HEK293 (cell line): ENCODE measurements at regions not wholly inside any gene's neighbourhood (a gene's known extent, or its start where the extent isn't known, plus 50 kb on each side); places are given as distances from the start of the nearest gene placed in this dataset.

Experiments
- CTCF ChIA-PET: fragments of 350-600 bp; formaldehyde crosslinking; extraction: SDS; loops from one replicate; lab custom pipeline; 2021; ENCODE audit warnings: antibody characterized with exemption; lab: Yijun Ruan, JAX
- POLR2A ChIA-PET: fragments of 300-600 bp; formaldehyde crosslinking; extraction: SDS; loops from one replicate; lab custom pipeline; 2020; ENCODE audit warnings: antibody characterized with exemption, inconsistent platforms; lab: Yijun Ruan, JAX
- H3K27ac ChIP-seq: fragments of 200-500 bp; sonication (Bioruptor generic); 2 replicates; pipeline ENCODE4 v1.5.1; 2014; ENCODE audit warnings: low read depth, low read length, control low read depth, inconsistent platforms; ENCODE audit errors: extremely low read depth
- H3K36me3 ChIP-seq, 2 experiments: fragments of 200-500 bp in 1 of 2; sonication (Bioruptor generic) in 1 of 2; 1 replicate in 1 of 2; 2 replicates in 1 of 2; pipeline ENCODE4 v1.5.1; 2014 to 2017; ENCODE audit warnings: inconsistent platforms in 2 of 2, low read length in 2 of 2; ENCODE audit not compliant: control insufficient read depth in 2 of 2, insufficient read depth in 1 of 2
- H3K4me1 ChIP-seq: fragments of 200-500 bp; sonication (Bioruptor generic); 2 replicates; pipeline ENCODE4 v1.5.1; 2014; ENCODE audit warnings: mild to moderate bottlenecking, low read length, inconsistent platforms; ENCODE audit not compliant: control insufficient read depth, insufficient read depth
- H3K4me3 ChIP-seq: 2 replicates; pipeline ENCODE4 v1.5.1; 2011; ENCODE audit warnings: low read depth, mild to moderate bottlenecking, control low read depth, low read length, moderate library complexity
- H3K9me3 ChIP-seq: fragments of 200-500 bp; sonication (Bioruptor generic); 2 replicates; pipeline ENCODE4 v1.5.1; 2014; ENCODE audit warnings: low read depth, low read length, inconsistent platforms; ENCODE audit not compliant: control insufficient read depth, insufficient read depth
- EGR2 ChIP-seq: fragments of 450-650 bp; formaldehyde crosslinking; IDR thresholded peaks from 2 replicates; pipeline ENCODE4 v1.5.1; 2016; ENCODE audit warnings: low read depth, missing biosample characterization, missing genetic modification characterization
- KLF10 ChIP-seq: fragments of 450-650 bp; IDR thresholded peaks from 2 replicates; pipeline ENCODE4 v1.5.1; 2018; ENCODE audit warnings: missing biosample characterization, mild to moderate bottlenecking, missing genetic modification characterization
- MEIS1 ChIP-seq: sonication (generic); formaldehyde crosslinking; IDR thresholded peaks from 2 replicates; pipeline ENCODE4 v1.8.1; 2022; ENCODE audit warnings: missing genetic modification reagents, mild to moderate bottlenecking, borderline replicate concordance
- PBX3 ChIP-seq: sonication (generic); formaldehyde crosslinking; IDR thresholded peaks from 2 replicates; pipeline ENCODE4 v1.8.1; 2022; ENCODE audit warnings: mild to moderate bottlenecking, moderate library complexity, missing genetic modification reagents
- SETDB1 ChIP-seq: IDR thresholded peaks from one replicate; pipeline ENCODE4 v1.6.1; 2017; ENCODE audit warnings: mild to moderate bottlenecking, low read length, moderate library complexity, mixed read lengths; ENCODE audit not compliant: insufficient read length
- YY2 ChIP-seq: fragments of 450-650 bp; formaldehyde crosslinking; IDR thresholded peaks from 2 replicates; pipeline ENCODE4 v1.5.1; 2016; ENCODE audit warnings: missing biosample characterization, missing genetic modification characterization
- ZNF558 ChIP-seq: fragments of 450-650 bp; formaldehyde crosslinking; IDR thresholded peaks from 2 replicates; pipeline ENCODE4 v1.5.1; 2016; ENCODE audit warnings: missing biosample characterization, missing genetic modification characterization
- ZNF677 ChIP-seq: fragments of 450-650 bp; IDR thresholded peaks from 2 replicates; pipeline ENCODE4 v1.5.0; 2018; ENCODE audit warnings: missing biosample characterization, mild to moderate bottlenecking, missing genetic modification characterization, moderate library complexity
- TF ChIP-seq, protein P1 (sequence below): fragments of 450-650 bp; formaldehyde crosslinking; IDR thresholded peaks from 2 replicates; pipeline ENCODE4 v1.5.1; 2017; ENCODE audit warnings: missing biosample characterization, missing genetic modification characterization
- TF ChIP-seq, protein P2 (sequence below): fragments of 450-650 bp; formaldehyde crosslinking; IDR thresholded peaks from 2 replicates; pipeline ENCODE4 v1.5.1; 2016; ENCODE audit warnings: missing biosample characterization, missing genetic modification characterization
- TF ChIP-seq, protein P3 (sequence below): fragments of 450-650 bp; formaldehyde crosslinking; IDR thresholded peaks from 2 replicates; pipeline ENCODE4 v1.5.1; 2017; ENCODE audit warnings: missing biosample characterization, missing genetic modification characterization
- TF ChIP-seq, protein P4 (sequence below): fragments of 450-650 bp; formaldehyde crosslinking; IDR thresholded peaks from 2 replicates; pipeline ENCODE4 v1.5.1; 2016; ENCODE audit warnings: missing biosample characterization, missing genetic modification characterization
- TF ChIP-seq, protein P5 (sequence below): fragments of 450-650 bp; formaldehyde crosslinking; IDR thresholded peaks from 2 replicates; pipeline ENCODE4 v1.5.1; 2016; ENCODE audit warnings: missing biosample characterization, missing genetic modification characterization, borderline replicate concordance
- TF ChIP-seq, protein P6 (sequence below): fragments of 450-650 bp; formaldehyde crosslinking; IDR thresholded peaks from 2 replicates; pipeline ENCODE4 v1.5.1; 2016; ENCODE audit warnings: missing biosample characterization, missing genetic modification characterization

DNA sequence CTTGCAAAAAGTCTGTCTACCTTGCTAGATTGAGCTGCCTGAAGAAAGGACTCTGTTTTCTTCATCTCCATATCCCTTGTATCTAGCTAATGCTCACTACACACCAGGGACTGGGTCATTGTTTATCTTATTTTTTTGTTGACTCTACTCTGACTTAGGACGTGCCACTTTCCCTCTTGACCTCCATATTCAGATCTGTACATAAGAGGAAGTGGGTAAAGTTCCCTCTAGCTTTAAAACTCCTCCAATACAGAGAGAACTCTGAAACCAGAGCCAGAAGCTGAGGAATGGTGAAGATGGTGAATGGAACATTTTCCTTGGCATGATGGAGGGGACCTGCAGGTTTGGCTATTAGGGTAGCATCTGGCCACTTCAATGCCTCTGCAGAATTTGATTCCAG is 2026.1 kb upstream of the TENM3 start (continued):
- TF ChIP-seq, protein P1, sequence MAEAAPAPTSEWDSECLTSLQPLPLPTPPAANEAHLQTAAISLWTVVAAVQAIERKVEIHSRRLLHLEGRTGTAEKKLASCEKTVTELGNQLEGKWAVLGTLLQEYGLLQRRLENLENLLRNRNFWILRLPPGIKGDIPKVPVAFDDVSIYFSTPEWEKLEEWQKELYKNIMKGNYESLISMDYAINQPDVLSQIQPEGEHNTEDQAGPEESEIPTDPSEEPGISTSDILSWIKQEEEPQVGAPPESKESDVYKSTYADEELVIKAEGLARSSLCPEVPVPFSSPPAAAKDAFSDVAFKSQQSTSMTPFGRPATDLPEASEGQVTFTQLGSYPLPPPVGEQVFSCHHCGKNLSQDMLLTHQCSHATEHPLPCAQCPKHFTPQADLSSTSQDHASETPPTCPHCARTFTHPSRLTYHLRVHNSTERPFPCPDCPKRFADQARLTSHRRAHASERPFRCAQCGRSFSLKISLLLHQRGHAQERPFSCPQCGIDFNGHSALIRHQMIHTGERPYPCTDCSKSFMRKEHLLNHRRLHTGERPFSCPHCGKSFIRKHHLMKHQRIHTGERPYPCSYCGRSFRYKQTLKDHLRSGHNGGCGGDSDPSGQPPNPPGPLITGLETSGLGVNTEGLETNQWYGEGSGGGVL (tag by site-specific recombination), result no peak

- H3K27ac ChIP-seq, result no peak overlapping the region
- TF ChIP-seq PBX3 (CRISPR knock-in tag) (no peak), ZNF558 (tag by site-specific recombination) (no peak), SETDB1 (no peak), EGR2 (tag by site-specific recombination) (no peak), YY2 (no peak), ZNF677 (no peak), MEIS1 (CRISPR knock-in tag) (no peak), KLF10 (tag by site-specific recombination) (no peak)
- TF ChIP-seq, protein P2, sequence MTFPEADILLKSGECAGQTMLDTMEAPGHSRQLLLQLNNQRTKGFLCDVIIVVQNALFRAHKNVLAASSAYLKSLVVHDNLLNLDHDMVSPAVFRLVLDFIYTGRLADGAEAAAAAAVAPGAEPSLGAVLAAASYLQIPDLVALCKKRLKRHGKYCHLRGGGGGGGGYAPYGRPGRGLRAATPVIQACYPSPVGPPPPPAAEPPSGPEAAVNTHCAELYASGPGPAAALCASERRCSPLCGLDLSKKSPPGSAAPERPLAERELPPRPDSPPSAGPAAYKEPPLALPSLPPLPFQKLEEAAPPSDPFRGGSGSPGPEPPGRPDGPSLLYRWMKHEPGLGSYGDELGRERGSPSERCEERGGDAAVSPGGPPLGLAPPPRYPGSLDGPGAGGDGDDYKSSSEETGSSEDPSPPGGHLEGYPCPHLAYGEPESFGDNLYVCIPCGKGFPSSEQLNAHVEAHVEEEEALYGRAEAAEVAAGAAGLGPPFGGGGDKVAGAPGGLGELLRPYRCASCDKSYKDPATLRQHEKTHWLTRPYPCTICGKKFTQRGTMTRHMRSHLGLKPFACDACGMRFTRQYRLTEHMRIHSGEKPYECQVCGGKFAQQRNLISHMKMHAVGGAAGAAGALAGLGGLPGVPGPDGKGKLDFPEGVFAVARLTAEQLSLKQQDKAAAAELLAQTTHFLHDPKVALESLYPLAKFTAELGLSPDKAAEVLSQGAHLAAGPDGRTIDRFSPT (tag by site-specific recombination), result no peak
- TF ChIP-seq, protein P3, sequence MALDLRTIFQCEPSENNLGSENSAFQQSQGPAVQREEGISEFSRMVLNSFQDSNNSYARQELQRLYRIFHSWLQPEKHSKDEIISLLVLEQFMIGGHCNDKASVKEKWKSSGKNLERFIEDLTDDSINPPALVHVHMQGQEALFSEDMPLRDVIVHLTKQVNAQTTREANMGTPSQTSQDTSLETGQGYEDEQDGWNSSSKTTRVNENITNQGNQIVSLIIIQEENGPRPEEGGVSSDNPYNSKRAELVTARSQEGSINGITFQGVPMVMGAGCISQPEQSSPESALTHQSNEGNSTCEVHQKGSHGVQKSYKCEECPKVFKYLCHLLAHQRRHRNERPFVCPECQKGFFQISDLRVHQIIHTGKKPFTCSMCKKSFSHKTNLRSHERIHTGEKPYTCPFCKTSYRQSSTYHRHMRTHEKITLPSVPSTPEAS (tag by site-specific recombination), result no peak
- TF ChIP-seq, protein P4, sequence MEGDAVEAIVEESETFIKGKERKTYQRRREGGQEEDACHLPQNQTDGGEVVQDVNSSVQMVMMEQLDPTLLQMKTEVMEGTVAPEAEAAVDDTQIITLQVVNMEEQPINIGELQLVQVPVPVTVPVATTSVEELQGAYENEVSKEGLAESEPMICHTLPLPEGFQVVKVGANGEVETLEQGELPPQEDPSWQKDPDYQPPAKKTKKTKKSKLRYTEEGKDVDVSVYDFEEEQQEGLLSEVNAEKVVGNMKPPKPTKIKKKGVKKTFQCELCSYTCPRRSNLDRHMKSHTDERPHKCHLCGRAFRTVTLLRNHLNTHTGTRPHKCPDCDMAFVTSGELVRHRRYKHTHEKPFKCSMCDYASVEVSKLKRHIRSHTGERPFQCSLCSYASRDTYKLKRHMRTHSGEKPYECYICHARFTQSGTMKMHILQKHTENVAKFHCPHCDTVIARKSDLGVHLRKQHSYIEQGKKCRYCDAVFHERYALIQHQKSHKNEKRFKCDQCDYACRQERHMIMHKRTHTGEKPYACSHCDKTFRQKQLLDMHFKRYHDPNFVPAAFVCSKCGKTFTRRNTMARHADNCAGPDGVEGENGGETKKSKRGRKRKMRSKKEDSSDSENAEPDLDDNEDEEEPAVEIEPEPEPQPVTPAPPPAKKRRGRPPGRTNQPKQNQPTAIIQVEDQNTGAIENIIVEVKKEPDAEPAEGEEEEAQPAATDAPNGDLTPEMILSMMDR (tag by site-specific recombination), result no peak
- TF ChIP-seq, protein P5, sequence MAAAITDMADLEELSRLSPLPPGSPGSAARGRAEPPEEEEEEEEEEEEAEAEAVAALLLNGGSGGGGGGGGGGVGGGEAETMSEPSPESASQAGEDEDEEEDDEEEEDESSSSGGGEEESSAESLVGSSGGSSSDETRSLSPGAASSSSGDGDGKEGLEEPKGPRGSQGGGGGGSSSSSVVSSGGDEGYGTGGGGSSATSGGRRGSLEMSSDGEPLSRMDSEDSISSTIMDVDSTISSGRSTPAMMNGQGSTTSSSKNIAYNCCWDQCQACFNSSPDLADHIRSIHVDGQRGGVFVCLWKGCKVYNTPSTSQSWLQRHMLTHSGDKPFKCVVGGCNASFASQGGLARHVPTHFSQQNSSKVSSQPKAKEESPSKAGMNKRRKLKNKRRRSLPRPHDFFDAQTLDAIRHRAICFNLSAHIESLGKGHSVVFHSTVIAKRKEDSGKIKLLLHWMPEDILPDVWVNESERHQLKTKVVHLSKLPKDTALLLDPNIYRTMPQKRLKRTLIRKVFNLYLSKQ (tag by site-specific recombination), result no peak
- TF ChIP-seq, protein P6, sequence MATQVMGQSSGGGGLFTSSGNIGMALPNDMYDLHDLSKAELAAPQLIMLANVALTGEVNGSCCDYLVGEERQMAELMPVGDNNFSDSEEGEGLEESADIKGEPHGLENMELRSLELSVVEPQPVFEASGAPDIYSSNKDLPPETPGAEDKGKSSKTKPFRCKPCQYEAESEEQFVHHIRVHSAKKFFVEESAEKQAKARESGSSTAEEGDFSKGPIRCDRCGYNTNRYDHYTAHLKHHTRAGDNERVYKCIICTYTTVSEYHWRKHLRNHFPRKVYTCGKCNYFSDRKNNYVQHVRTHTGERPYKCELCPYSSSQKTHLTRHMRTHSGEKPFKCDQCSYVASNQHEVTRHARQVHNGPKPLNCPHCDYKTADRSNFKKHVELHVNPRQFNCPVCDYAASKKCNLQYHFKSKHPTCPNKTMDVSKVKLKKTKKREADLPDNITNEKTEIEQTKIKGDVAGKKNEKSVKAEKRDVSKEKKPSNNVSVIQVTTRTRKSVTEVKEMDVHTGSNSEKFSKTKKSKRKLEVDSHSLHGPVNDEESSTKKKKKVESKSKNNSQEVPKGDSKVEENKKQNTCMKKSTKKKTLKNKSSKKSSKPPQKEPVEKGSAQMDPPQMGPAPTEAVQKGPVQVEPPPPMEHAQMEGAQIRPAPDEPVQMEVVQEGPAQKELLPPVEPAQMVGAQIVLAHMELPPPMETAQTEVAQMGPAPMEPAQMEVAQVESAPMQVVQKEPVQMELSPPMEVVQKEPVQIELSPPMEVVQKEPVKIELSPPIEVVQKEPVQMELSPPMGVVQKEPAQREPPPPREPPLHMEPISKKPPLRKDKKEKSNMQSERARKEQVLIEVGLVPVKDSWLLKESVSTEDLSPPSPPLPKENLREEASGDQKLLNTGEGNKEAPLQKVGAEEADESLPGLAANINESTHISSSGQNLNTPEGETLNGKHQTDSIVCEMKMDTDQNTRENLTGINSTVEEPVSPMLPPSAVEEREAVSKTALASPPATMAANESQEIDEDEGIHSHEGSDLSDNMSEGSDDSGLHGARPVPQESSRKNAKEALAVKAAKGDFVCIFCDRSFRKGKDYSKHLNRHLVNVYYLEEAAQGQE (tag by site-specific recombination), result no peak
- no peak overlapping the region for H3K4me3 ChIP-seq
- no peaks in the 10 kb centered on the region for H3K9me3 ChIP-seq
- no peaks in the 10 kb centered on the region for H3K4me1 ChIP-seq
- ChIA-PET POLR2A (no interaction called here), CTCF (no interaction called here)
- H3K36me3 ChIP-seq, result no peaks in the 10 kb centered on the region
Measured at GRCh38 chr4:180219080-180219479, 2024.1 kb upstream of the TENM3 start.
